Stimulated activated CD8-positive, alpha-beta memory T cell treated with anti-CD3 and anti-CD28 coated beads, Interleukin-12 subunit alpha, Interleukin-12 subunit beta, amount 100 ng/mL, for 4 hours (primary cell): ENCODE measurements at regions not wholly inside any gene's neighbourhood (a gene's known extent, or its start where the extent isn't known, plus 50 kb on each side); places are given as distances from the start of the nearest gene placed in this dataset.

ENCODE experiments used
- DNase-seq: peaks from one replicate; pipeline ENCODE4 v3.0.0-alpha.2; 2020; ENCODE audit warnings: low read depth

- DNase-seq = no peak
Measured at GRCh38 chr11:103530257-103530656, 421.0 kb downstream of the DYNC2H1 start.

GRCh38 chr11:103532133-103532788 is 423.0 kb downstream of the DYNC2H1 start:
- DNase-seq = no peak

GRCh38 chr11:103534191-103534590 is 425.0 kb downstream of the DYNC2H1 start:
- DNase-seq = no peak

- DNase-seq = no peak
Measured at GRCh38 chr11:103534959-103535358, 425.7 kb downstream of the DYNC2H1 start.

- no peak for DNase-seq
Measured at GRCh38 chr11:103536335-103536722, 427.1 kb downstream of the DYNC2H1 start.

- DNase-seq = no peak
Measured at GRCh38 chr11:103537904-103538502, 428.8 kb downstream of the DYNC2H1 start.

GRCh38 chr11:103539166-103539565 is 429.9 kb downstream of the DYNC2H1 start:
- DNase-seq = no peak

- no peak for DNase-seq
Measured at GRCh38 chr11:103541186-103541795, 432.1 kb downstream of the DYNC2H1 start.

GRCh38 chr11:103542851-103543250 is 433.6 kb downstream of the DYNC2H1 start:
- DNase-seq = no peak

GRCh38 chr11:103543456-103543855 is 434.2 kb downstream of the DYNC2H1 start:
- no peak for DNase-seq

GRCh38 chr11:103544874-103545273 is 435.6 kb downstream of the DYNC2H1 start:
- DNase-seq = no peak

GRCh38 chr11:103545551-103545950 is 436.3 kb downstream of the DYNC2H1 start:
- no peak for DNase-seq

- DNase-seq = no peak
Measured at GRCh38 chr11:103546236-103546635, 437.0 kb downstream of the DYNC2H1 start.

GRCh38 chr11:103547024-103547423 is 437.8 kb downstream of the DYNC2H1 start:
- DNase-seq = no peak

GRCh38 chr11:103547691-103548090 is 438.5 kb downstream of the DYNC2H1 start:
- DNase-seq = no peak

GRCh38 chr11:103548838-103549237 is 439.6 kb downstream of the DYNC2H1 start:
- no peak for DNase-seq

- DNase-seq = no peak
Measured at GRCh38 chr11:103550811-103551210, 441.6 kb downstream of the DYNC2H1 start.

GRCh38 chr11:103552086-103552485 is 442.9 kb downstream of the DYNC2H1 start:
- no peak for DNase-seq

GRCh38 chr11:103556171-103556570 is 446.9 kb downstream of the DYNC2H1 start:
- no peak for DNase-seq

GRCh38 chr11:103566116-103566515 is 456.9 kb downstream of the DYNC2H1 start:
- no peak for DNase-seq

GRCh38 chr11:103581760-103582159 is 454.7 kb upstream of the DDI1 start:
- DNase-seq = no peak

- no peak for DNase-seq
Measured at GRCh38 chr11:103582351-103582909, 454.0 kb upstream of the DDI1 start.

- DNase-seq = no peak
Measured at GRCh38 chr11:103584021-103584420, 452.4 kb upstream of the DDI1 start.
